Ovary (tissue), 7 donors: ENCODE measurements at regions not wholly inside any gene's neighbourhood (a gene's known extent, or its start where the extent isn't known, plus 50 kb on each side); places are given as distances from the start of the nearest gene placed in this dataset.

ENCODE experiments used
- DNase-seq, 5 donors: peaks; one replicate each; pipeline ENCODE4 v3.0.0-alpha.2; 2019 to 2020
- H3K27ac ChIP-seq, 2 donors: fragments of 200-600 bp; one replicate each; pipeline versions ENCODE4 v1.5.1 to v1.8.0; 2019 to 2022
- H3K27me3 ChIP-seq: fragments of 200-600 bp; one replicate; pipeline ENCODE4 v1.8.0; 2022
- H3K36me3 ChIP-seq: fragments of 200-600 bp; sonication (generic); one replicate; pipeline ENCODE4 v1.5.1; 2019
- H3K4me1 ChIP-seq: one replicate; pipeline ENCODE4 v1.8.1; 2013; ENCODE audit warnings: mild to moderate bottlenecking, moderate library complexity; ENCODE audit not compliant: insufficient read depth
- H3K4me3 ChIP-seq: fragments of 200-600 bp; sonication (generic); one replicate; pipeline ENCODE4 v1.5.1; 2017
- H3K9me3 ChIP-seq, 2 donors: fragments of 200-600 bp in 1 of 2; sonication (generic) in 1 of 2; one replicate each; pipeline versions ENCODE4 v1.5.1 to v1.8.1; 2013 to 2019; ENCODE audit warnings: mild to moderate bottlenecking in 1 of 2, moderate library complexity in 1 of 2
- CTCF ChIP-seq, 3 donors: fragments of 450-650 bp in 2 of 3; fragments of 200-600 bp in 1 of 3; IDR thresholded peaks; one replicate each; pipeline versions ENCODE4 v1.5.1 to v1.8.0; 2016 to 2022; ENCODE audit warnings: antibody characterized with exemption in 3 of 3, mild to moderate bottlenecking in 1 of 3
- EP300 ChIP-seq: sonication (generic); formaldehyde crosslinking; IDR thresholded peaks from one replicate; pipeline ENCODE4 v1.6.1; 2017; ENCODE audit warnings: antibody characterized with exemption
- POLR2A ChIP-seq: fragments of 450-650 bp; IDR thresholded peaks from one replicate; pipeline ENCODE4 v1.6.1; 2017; ENCODE audit warnings: antibody characterized with exemption, mild to moderate bottlenecking, moderate library complexity
- WGBS, 3 donors: extraction: QIAGEN DNeasy Blood & Tissue Kit in 1 of 3; methylation state at CpG; one replicate each; pipeline versions ENCODE4 v1.1.5 to v1.1.7; 2013 to 2017; 5-methylcytosine and 5-hydroxymethylcytosine counted together
- intact Hi-C, 4 donors: fragments of 100-400 bp; cut with DNase I; formaldehyde crosslinking; loops; one replicate each; pipeline versions ENCODE4 v1.11.0 to v1.15.1; 2022 to 2023
- donor health status: DM: no; HTN: no; CAD: no; lungs with moderate emphysema.
- donor health status: DM: no; HTN: no; CAD: no.
- donor health status: Bipolar disorder and iron deficiency.
- donor health status: DM: no; HTN: no; CAD: no.
- donor health status: DM: yes; HTN: yes; CAD: no.

DNA sequence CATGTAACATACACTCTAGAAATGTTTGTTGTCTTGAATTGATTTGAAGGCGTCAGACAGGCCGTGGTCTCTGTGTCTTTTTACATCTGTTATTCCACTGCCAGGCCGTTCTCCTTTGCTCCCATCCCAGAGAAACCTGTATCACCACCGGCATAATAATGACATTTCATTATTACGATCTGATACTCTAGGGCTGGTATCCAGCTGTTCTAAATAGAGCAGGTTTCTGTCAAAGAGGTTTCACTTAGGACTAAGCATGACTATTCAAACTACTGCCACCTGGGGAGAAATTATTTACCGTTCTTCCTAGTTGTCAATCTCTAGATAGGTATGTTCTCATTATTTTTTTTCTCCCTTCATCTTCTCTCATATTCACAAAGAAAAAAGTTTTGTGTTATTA is 1016.2 kb upstream of the EEF2KMT start:
- TF ChIP-seq CTCF (IDR thresholded peaks at IDR 0.05) (no peak), EP300 (no peak), POLR2A (no peak)
- Histone ChIP-seq H3K27me3 (no peaks in the 10 kb centered on the region), H3K36me3 (no peaks in the 10 kb centered on the region), H3K4me1 (no peaks in the 10 kb centered on the region), H3K4me3 (no peak overlapping the region), H3K9me3 (no peaks in the 10 kb centered on the region), H3K27ac (no peak overlapping the region)
- WGBS, 3 donors = 50 to 66% (median 64%) methylated on average over 6 of the region's 6 CpGs
- intact Hi-C loops = loop anchor here in 1 of 4 donors (5.0 kb wide), 1 partner anchor 429 kb away; no protein-coding TSS in a partner anchor
- no peak for DNase-seq

GRCh38 chr16:6112700-6113099 is 1015.1 kb upstream of the EEF2KMT start:
- Histone ChIP-seq H3K27me3 (no peaks in the 10 kb centered on the region), H3K4me1 (no peaks in the 10 kb centered on the region), H3K27ac (no peak overlapping the region), H3K4me3 (no peak overlapping the region), H3K9me3 (no peaks in the 10 kb centered on the region), H3K36me3 (no peaks in the 10 kb centered on the region)
- TF ChIP-seq CTCF (IDR thresholded peaks at IDR 0.05) (no peak), POLR2A (no peak), EP300 (no peak)
- intact Hi-C loops = loop anchor here in 1 of 4 donors (5.0 kb wide), 1 partner anchor 430 kb away; no protein-coding TSS in a partner anchor
- 60 to 79% (median 70%) methylated on average over 2 of the region's 2 CpGs for WGBS, 3 donors
- DNase-seq = no peak

GRCh38 chr16:6111390-6111789 is 1013.8 kb upstream of the EEF2KMT start:
- H3K4me3 ChIP-seq = no peak overlapping the region
- no peaks in the 10 kb centered on the region for H3K4me1 ChIP-seq
- TF ChIP-seq EP300 (no peak), CTCF (IDR thresholded peaks at IDR 0.05) (no peak), POLR2A (no peak)
- H3K36me3 ChIP-seq = no peaks in the 10 kb centered on the region
- no peaks in the 10 kb centered on the region for H3K27me3 ChIP-seq
- intact Hi-C loops = loop anchor here in 1 of 4 donors (5.0 kb wide), 1 partner anchor 431 kb away; no protein-coding TSS in a partner anchor
- no peak for DNase-seq
- 92 to 100% (median 97%) methylated on average over 1 of the region's 1 CpG for WGBS, 3 donors
- no peaks in the 10 kb centered on the region for H3K9me3 ChIP-seq
- H3K27ac ChIP-seq = no peak overlapping the region

- Histone ChIP-seq H3K27me3 (no peaks in the 10 kb centered on the region), H3K9me3 (no peaks in the 10 kb centered on the region), H3K27ac (no peak overlapping the region), H3K4me1 (no peaks in the 10 kb centered on the region), H3K36me3 (no peaks in the 10 kb centered on the region), H3K4me3 (no peak overlapping the region)
- no peak for DNase-seq
- intact Hi-C loops = loop anchor here in 1 of 4 donors (5.0 kb wide), 1 partner anchor 432 kb away; no protein-coding TSS in a partner anchor
- WGBS, 3 donors = 75 to 89% (median 77%) methylated on average over 3 of the region's 3 CpGs
- TF ChIP-seq POLR2A (no peak), EP300 (no peak), CTCF (IDR thresholded peaks at IDR 0.05) (no peak)
Observed at GRCh38 chr16:6110346-6110745, 1012.8 kb upstream of the EEF2KMT start.
